ENCODE measurements at regions not wholly inside any gene's neighbourhood (a gene's known extent, or its start where the extent isn't known, plus 50 kb on each side); places are given as distances from the start of the nearest gene placed in this dataset.

DNA sequence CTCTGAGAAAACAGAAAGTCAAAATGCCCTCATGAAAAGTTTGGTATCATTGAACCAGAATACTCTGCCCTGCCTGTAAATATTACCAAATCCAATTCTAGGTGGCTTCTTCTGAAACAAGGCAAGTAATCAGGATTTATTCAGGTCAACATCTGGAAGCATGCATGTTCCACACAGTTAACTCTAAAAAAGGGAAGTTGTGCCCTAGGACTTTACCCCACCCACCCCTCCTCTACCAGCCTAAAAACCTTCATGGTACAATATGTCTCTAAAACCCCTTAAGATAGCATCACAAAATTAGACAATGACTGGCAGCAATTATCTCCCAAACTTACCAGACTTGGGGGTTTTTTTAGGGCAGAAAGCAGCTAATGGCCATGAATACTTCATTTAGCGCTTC is 414.8 kb upstream of the SLC30A5 start:
- H3K9me1 ChIP-seq (ENCODE audit: control insufficient read depth, insufficient read depth, low read length): no peaks in the 10 kb centered on the region
- intact Hi-C loops (cut with micrococcal nuclease) (no loop called here), in situ Hi-C loops (cut with MboI) (no loop called here)
- WGBS (ENCODE audit: insufficient coverage, low coverage, missing lambda C conversion rate): 0% methylated on average over 1 of the region's 1 CpG
- H3K27me3 ChIP-seq (ENCODE audit: control insufficient read depth in 2 of 2, insufficient read depth in 2 of 2, low read length in 2 of 2): peaks cover 0 to 4% of the 10 kb centered on the region in 2 experiments; a peak in 1 of 5 replicates
- no peaks in the 10 kb centered on the region for H3K9me3 ChIP-seq (replicated peaks; ENCODE audit: control insufficient read depth, insufficient read depth, low read depth, low read length)
- H2AFZ ChIP-seq (ENCODE audit: low read depth, low read length): no peak overlapping the region
- no peak overlapping the region for H3K4me3 ChIP-seq
- no peaks in the 10 kb centered on the region for H4K20me1 ChIP-seq (replicated peaks; ENCODE audit: control insufficient read depth, insufficient read depth, low read length)
- no peaks in the 10 kb centered on the region for H3K4me1 ChIP-seq (replicated peaks in 1 of 2; ENCODE audit: control insufficient read depth in 2 of 2, insufficient read depth in 2 of 2, low read length in 2 of 2)
- FAIRE-seq (no peak), ATAC-seq (no peak), DNase-seq (ENCODE audit: extremely low read depth in 1 of 4, low spot score in 3 of 4) (no peak)
- ChIA-PET POLR2A (interaction anchor here (0.6 kb wide), 1 partner anchor 13 kb away, joined by 4 read pairs; no protein-coding TSS in a partner anchor), CTCF (ENCODE audit: low intra/inter-chr PET ratio) (no interaction called here)
- no peak overlapping the region for H3K27ac ChIP-seq (ENCODE audit: extremely low read depth, low read depth, low read length)
- no TSS peak for BruUV-seq (replicated peaks)
- no peak overlapping the region for H3K4me2 ChIP-seq (ENCODE audit: insufficient read depth, low read length)
- no peaks in the 10 kb centered on the region for H3K36me3 ChIP-seq (ENCODE audit: control insufficient read depth, insufficient read depth, low read length)
- no peaks in the 10 kb centered on the region for H3K79me2 ChIP-seq (ENCODE audit: control insufficient read depth, insufficient read depth, low read length)
- H3K9ac ChIP-seq (ENCODE audit: insufficient read depth in 1 of 2, low read depth in 2 of 2, low read length in 2 of 2): no peak overlapping the region
- TF ChIP-seq ZNF408 (CRISPR knock-in tag; IDR thresholded peaks at IDR 0.05; ENCODE audit: low read depth): no peak
- no peak for TF ChIP-seq ZFPM2 (CRISPR knock-in tag; IDR thresholded peaks at IDR 0.05)
- TF ChIP-seq, protein P1, sequence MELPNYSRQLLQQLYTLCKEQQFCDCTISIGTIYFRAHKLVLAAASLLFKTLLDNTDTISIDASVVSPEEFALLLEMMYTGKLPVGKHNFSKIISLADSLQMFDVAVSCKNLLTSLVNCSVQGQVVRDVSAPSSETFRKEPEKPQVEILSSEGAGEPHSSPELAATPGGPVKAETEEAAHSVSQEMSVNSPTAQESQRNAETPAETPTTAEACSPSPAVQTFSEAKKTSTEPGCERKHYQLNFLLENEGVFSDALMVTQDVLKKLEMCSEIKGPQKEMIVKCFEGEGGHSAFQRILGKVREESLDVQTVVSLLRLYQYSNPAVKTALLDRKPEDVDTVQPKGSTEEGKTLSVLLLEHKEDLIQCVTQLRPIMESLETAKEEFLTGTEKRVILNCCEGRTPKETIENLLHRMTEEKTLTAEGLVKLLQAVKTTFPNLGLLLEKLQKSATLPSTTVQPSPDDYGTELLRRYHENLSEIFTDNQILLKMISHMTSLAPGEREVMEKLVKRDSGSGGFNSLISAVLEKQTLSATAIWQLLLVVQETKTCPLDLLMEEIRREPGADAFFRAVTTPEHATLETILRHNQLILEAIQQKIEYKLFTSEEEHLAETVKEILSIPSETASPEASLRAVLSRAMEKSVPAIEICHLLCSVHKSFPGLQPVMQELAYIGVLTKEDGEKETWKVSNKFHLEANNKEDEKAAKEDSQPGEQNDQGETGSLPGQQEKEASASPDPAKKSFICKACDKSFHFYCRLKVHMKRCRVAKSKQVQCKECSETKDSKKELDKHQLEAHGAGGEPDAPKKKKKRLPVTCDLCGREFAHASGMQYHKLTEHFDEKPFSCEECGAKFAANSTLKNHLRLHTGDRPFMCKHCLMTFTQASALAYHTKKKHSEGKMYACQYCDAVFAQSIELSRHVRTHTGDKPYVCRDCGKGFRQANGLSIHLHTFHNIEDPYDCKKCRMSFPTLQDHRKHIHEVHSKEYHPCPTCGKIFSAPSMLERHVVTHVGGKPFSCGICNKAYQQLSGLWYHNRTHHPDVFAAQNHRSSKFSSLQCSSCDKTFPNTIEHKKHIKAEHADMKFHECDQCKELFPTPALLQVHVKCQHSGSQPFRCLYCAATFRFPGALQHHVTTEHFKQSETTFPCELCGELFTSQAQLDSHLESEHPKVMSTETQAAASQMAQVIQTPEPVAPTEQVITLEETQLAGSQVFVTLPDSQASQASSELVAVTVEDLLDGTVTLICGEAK (IDR thresholded peaks at IDR 0.05): no peak
- TF ChIP-seq, protein P1 (CRISPR knock-in tag; IDR thresholded peaks at IDR 0.05): no peak
- no peak for TF ChIP-seq NCOA2 (IDR thresholded peaks at IDR 0.05; ENCODE audit: partially characterized antibody in 2 of 2)
- TF ChIP-seq JUNB (CRISPR knock-in tag; conservative IDR thresholded peaks at IDR 0.05): no peak
- no peak for TF ChIP-seq ZNF445 (CRISPR knock-in tag; IDR thresholded peaks at IDR 0.05; ENCODE audit: low read depth)
- no peak for TF ChIP-seq ZNF644 (tag; IDR thresholded peaks at IDR 0.05; ENCODE audit: low read depth)
- TF ChIP-seq TEAD4 (IDR thresholded peaks at IDR 0.05; ENCODE audit: low read length): no peak
- TF ChIP-seq TEAD4 (CRISPR knock-in tag; IDR thresholded peaks at IDR 0.05; ENCODE audit: borderline replicate concordance): no peak
- TF ChIP-seq, protein P2, sequence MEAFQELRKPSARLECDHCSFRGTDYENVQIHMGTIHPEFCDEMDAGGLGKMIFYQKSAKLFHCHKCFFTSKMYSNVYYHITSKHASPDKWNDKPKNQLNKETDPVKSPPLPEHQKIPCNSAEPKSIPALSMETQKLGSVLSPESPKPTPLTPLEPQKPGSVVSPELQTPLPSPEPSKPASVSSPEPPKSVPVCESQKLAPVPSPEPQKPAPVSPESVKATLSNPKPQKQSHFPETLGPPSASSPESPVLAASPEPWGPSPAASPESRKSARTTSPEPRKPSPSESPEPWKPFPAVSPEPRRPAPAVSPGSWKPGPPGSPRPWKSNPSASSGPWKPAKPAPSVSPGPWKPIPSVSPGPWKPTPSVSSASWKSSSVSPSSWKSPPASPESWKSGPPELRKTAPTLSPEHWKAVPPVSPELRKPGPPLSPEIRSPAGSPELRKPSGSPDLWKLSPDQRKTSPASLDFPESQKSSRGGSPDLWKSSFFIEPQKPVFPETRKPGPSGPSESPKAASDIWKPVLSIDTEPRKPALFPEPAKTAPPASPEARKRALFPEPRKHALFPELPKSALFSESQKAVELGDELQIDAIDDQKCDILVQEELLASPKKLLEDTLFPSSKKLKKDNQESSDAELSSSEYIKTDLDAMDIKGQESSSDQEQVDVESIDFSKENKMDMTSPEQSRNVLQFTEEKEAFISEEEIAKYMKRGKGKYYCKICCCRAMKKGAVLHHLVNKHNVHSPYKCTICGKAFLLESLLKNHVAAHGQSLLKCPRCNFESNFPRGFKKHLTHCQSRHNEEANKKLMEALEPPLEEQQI (IDR thresholded peaks at IDR 0.05): no peak
- no peak for TF ChIP-seq TAF7 (tag; IDR thresholded peaks at IDR 0.05)
- no peak for TF ChIP-seq CBFA2T2 (conservative IDR thresholded peaks at IDR 0.05)
- TF ChIP-seq EP400 (IDR thresholded peaks at IDR 0.05): no peak

Data from K562 (cell line).